CD8-positive, alpha-beta memory T cell (primary cell): ENCODE measurements at regions not wholly inside any gene's neighbourhood (a gene's known extent, or its start where the extent isn't known, plus 50 kb on each side); places are given as distances from the start of the nearest gene placed in this dataset.
A peak's percentile ranks its signal among the peaks of the same experiment; 100 is the strongest.
"Not testable (repeated sequence)": the region's sequence is repeated elsewhere in the genome, so short reads cannot be mapped to it uniquely, and the experiment has no call there.

Experiments used
- CTCF ChIA-PET: fragments of 350-600 bp; sonication (Branson Sonifier 250); formaldehyde crosslinking; loops from one replicate; lab custom pipeline; 2021; ENCODE audit warnings: antibody characterized with exemption; lab: Charles Lee
- POLR2A ChIA-PET: fragments of 350-600 bp; sonication (Branson Sonifier 250); formaldehyde crosslinking; loops from one replicate; lab custom pipeline; 2021; ENCODE audit warnings: antibody characterized with exemption; lab: Charles Lee
- DNase-seq, 5 donors: peaks; one replicate each; pipeline versions ENCODE4 v3.0.0 to v3.0.0-alpha.2; 2020 to 2022; ENCODE audit warnings: mixed read lengths in 1 of 5
- H3K27ac ChIP-seq: one replicate; pipeline ENCODE4 v1.7.0; 2013; ENCODE audit warnings: low read depth, mild to moderate bottlenecking, low read length, moderate library complexity
- H3K27me3 ChIP-seq: 2 replicates; pipeline ENCODE4 v1.7.0; 2013; ENCODE audit warnings: low read length, mild to moderate bottlenecking; ENCODE audit not compliant: insufficient read depth, poor library complexity, severe bottlenecking
- H3K36me3 ChIP-seq: 2 replicates; pipeline ENCODE4 v1.7.0; 2013; ENCODE audit warnings: mild to moderate bottlenecking, low read length, moderate library complexity; ENCODE audit not compliant: insufficient read depth
- H3K4me1 ChIP-seq: 2 replicates; pipeline ENCODE4 v1.7.0; 2013; ENCODE audit warnings: mild to moderate bottlenecking, low read length, moderate library complexity; ENCODE audit not compliant: insufficient read depth
- H3K4me3 ChIP-seq: 2 replicates; pipeline ENCODE4 v1.7.0; 2013; ENCODE audit warnings: mild to moderate bottlenecking, low read length
- H3K9me3 ChIP-seq: 2 replicates; pipeline ENCODE4 v1.7.0; 2013; ENCODE audit warnings: mild to moderate bottlenecking, low read length
- H3K27ac Mint-ChIP-seq, 8 donors: one replicate each; pipeline ENCODE4 v1.8.0; 2020 to 2021; ENCODE audit warnings: mixed read lengths in 8 of 8, mild to moderate bottlenecking in 6 of 8, inconsistent platforms in 3 of 8, moderate library complexity in 3 of 8
- H3K27me3 Mint-ChIP-seq, 2 donors: one replicate each; pipeline ENCODE4 v1.8.0; 2020 to 2021; ENCODE audit warnings: mixed read lengths in 2 of 2, mild to moderate bottlenecking in 1 of 2, moderate library complexity in 1 of 2
- H3K36me3 Mint-ChIP-seq, 3 donors: one replicate each; pipeline ENCODE4 v1.8.0; 2020 to 2021; ENCODE audit warnings: mixed read lengths in 3 of 3, inconsistent platforms in 1 of 3, mild to moderate bottlenecking in 1 of 3
- H3K4me1 Mint-ChIP-seq, 3 donors: one replicate each; pipeline ENCODE4 v1.8.0; 2020 to 2021; ENCODE audit warnings: mixed read lengths in 3 of 3, inconsistent platforms in 1 of 3, mild to moderate bottlenecking in 1 of 3
- H3K4me3 Mint-ChIP-seq, 7 donors: one replicate each; pipeline ENCODE4 v1.8.0; 2020 to 2021; ENCODE audit warnings: mixed read lengths in 7 of 7, mild to moderate bottlenecking in 6 of 7, moderate library complexity in 4 of 7, inconsistent platforms in 2 of 7
- H3K9me3 Mint-ChIP-seq, 5 donors: one replicate each; pipeline ENCODE4 v1.8.0; 2020 to 2022; ENCODE audit warnings: mixed read lengths in 5 of 5, mild to moderate bottlenecking in 3 of 5, moderate library complexity in 2 of 5, inconsistent platforms in 1 of 5

DNA sequence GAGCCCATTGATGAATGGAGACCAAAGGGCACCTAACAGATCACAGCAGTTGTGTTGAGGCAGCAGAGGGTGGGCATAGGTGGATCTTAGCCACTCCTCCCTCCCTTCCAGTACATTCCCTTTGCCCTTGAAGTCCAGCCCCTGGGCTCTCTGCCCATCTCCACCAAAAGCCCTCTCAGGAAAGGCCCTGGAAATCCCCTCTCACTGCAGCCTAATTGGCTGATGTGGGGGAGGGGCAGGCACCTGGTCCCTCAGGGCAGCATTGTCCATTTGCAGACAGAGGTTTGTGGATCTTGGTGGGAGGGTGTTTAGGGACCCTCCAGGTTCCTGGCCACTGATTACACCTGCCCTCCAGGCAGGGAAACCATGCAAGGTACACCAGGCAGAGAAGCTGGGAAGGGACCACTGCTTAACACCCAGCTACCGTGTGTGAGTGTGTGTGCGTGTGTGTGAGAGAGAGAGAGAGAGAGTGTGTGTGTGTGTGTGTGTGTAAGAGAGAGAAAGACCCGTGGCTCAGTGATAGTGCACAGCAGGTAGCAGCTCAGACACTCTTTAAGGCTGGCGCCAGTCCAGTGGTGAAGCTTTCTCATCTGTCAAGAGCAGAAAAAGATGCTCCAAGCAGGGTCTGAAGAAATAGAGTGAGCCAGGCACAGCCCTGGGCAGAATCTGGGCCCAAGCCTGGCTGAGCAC lies 71.1 kb downstream of the MATN1 start:
- Mint-ChIP-seq H3K4me1 (peaks cover 0 to 5% (median 0%) of the 10 kb centered on the region in 3 donors), H3K9me3 (peaks cover 0 to 2% (median 0%) of the 10 kb centered on the region in 5 donors), H3K4me3 (no peak overlapping the region), H3K36me3 (peaks cover 0 to 1% (median 0%) of the 10 kb centered on the region in 3 donors), H3K27ac (no peak overlapping the region), H3K27me3 (peaks cover 18 to 34% of the 10 kb centered on the region in 2 donors)
- no peaks in the 10 kb centered on the region for H3K27me3 ChIP-seq
- H3K36me3 ChIP-seq: no peaks in the 10 kb centered on the region
- ChIA-PET CTCF (no interaction called here), POLR2A (no interaction called here)
- H3K27ac ChIP-seq: no peak overlapping the region
- H3K4me1 ChIP-seq: no peaks in the 10 kb centered on the region
- H3K4me3 ChIP-seq: no peak overlapping the region
- no peaks in the 10 kb centered on the region for H3K9me3 ChIP-seq
- no peak for DNase-seq

DNA sequence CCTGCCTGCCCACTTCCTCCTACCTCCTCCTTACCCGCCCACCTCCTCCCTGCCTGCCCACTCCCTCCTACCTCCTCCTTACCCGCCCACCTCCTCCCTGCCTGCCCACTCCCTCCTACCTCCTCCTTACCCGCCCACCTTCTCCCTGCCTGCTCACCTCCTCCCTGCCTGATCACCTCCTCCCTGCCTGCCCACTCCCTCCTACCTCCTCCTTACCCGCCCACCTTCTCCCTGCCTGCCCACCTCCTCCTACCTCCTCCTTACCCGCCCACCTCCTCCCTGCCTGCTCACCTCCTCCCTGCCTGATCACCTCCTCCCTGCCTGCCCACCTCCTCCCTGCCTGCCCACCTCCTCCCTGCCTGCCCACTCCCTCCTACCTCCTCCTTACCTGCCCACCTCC lies 72.0 kb downstream of the MATN1 start:
- H3K36me3 ChIP-seq, H3K4me1 Mint-ChIP-seq, H3K27me3 ChIP-seq, H3K4me3 Mint-ChIP-seq, H3K4me3 ChIP-seq, CTCF ChIA-PET, H3K4me1 ChIP-seq, H3K9me3 Mint-ChIP-seq, H3K9me3 ChIP-seq, POLR2A ChIA-PET, H3K27ac ChIP-seq, DNase-seq, H3K36me3 Mint-ChIP-seq: not testable (repeated sequence)
- Mint-ChIP-seq H3K27me3 (peaks cover 16 to 40% of the 10 kb centered on the region in 2 donors), H3K27ac (peak overlapping the region in 1 of 8 donors; percentile 10)

DNA sequence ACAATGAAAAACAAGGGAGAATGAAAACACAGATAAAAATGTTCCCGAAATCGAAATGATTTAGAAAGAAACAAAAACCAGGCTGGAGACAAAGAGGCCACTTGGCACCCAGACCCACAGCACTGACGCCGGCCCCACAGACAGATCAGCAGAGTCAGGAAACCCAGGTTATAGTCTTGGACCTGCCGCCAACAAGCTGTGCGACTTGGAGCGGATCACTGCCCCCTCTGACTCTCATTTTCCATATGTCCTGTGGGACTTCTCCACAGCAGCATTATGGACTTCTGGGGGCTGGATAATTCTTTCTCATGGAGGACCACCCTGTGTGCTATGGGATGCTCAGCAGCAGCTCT lies 72.4 kb downstream of the MATN1 start:
- peaks cover 0 to 1% (median 0%) of the 10 kb centered on the region in 3 donors for H3K36me3 Mint-ChIP-seq
- ChIA-PET CTCF (no interaction called here), POLR2A (no interaction called here)
- peaks cover 0 to 2% (median 0%) of the 10 kb centered on the region in 5 donors for H3K9me3 Mint-ChIP-seq
- no peaks in the 10 kb centered on the region for H3K4me1 ChIP-seq
- no peaks in the 10 kb centered on the region for H3K36me3 ChIP-seq
- H3K4me3 Mint-ChIP-seq: no peak overlapping the region
- no peak for DNase-seq
- no peak overlapping the region for H3K27ac ChIP-seq
- no peaks in the 10 kb centered on the region for H3K9me3 ChIP-seq
- no peaks in the 10 kb centered on the region for H3K27me3 ChIP-seq
- H3K27me3 Mint-ChIP-seq: peaks cover 17 to 44% of the 10 kb centered on the region in 2 donors
- peaks cover 0 to 5% (median 0%) of the 10 kb centered on the region in 3 donors for H3K4me1 Mint-ChIP-seq
- H3K27ac Mint-ChIP-seq: peak overlapping the region in 1 of 8 donors; percentile 10
- no peak overlapping the region for H3K4me3 ChIP-seq

DNA sequence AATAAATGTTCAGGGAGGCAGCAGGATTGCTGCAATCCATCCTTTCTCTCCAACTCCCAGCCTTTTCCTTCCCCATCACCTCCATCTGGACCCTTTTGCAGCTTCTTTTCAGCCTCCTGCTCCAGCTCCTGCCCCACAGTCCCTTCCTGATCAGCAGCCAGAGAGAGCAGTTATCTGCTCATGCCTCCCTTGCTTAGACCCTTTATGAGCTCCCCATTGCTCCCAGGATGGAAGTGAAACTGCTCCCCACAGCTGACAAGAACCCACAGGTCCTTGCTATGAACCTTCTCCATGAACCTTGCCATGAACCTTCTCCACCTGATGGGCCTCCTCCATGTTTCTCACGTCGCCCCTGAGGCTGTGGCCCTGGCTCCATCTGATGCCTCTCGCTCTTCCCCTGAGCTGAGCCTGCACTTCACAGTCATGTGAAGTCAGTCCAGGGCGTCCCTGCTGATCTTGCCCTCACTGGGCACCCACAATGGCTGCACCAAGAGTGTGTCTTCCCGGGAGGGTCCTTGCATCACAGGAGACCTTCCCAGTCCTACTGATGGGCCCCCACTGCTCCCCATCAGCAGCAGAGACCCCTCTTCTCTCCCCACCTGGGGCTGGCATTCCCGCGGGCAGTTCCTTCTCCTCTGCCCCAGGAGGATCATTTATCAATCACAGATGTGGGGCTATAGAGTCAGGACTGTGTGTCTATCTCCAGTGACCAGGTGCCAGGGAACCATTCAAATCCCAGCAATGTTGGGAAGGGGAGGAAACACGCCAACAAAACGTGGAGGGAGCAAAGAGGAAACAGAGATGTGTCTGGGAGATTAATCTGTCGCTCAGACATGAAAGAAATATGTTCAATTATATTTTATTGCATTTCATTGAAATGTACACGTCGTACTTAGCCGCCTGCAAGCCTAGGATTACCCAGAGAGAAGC lies 73.1 kb downstream of the MATN1 start:
- peaks cover 0 to 2% (median 0%) of the 10 kb centered on the region in 5 donors for H3K9me3 Mint-ChIP-seq
- peak overlapping the region in 1 of 8 donors; percentile 27 for H3K27ac Mint-ChIP-seq
- CTCF ChIA-PET: no interaction called here

DNA sequence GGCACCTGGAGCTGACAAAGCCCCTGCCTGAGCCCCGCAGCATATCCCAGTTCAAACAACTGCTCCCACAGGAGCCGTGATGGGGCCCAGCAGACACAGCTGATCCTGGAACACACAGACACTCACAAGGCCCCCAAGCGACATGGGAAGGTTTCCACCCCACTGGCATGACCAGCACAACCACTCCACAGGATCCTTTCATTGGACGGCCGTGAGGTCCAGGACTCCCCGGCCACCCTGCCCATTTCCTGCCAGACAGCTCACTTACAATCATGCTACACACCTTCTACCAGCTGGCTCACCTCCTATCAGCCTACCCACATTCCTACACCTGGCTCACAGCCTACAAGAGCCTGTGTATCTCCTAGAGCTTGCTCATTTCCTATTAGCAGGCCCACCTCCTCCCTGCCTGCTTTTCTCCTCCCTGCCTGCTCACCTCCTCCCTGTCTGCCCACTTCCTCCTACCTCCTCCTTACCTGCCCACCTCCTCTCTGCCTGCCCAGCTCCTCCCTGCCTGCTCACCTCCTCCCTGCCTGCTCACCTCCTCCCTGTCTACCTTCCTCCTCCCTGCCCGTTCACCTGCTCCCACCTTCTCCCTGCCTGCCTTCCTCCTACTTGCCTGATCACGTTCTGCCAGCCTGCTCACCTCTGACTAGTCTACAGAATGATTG lies 73.9 kb downstream of the MATN1 start:
- Mint-ChIP-seq H3K4me1 (peaks cover 0 to 5% (median 0%) of the 10 kb centered on the region in 3 donors), H3K27me3 (peaks cover 18 to 54% of the 10 kb centered on the region in 2 donors), H3K4me3 (no peak overlapping the region), H3K27ac (no peak overlapping the region), H3K36me3 (peaks cover 0 to 1% (median 0%) of the 10 kb centered on the region in 3 donors), H3K9me3 (peaks cover 0 to 2% (median 0%) of the 10 kb centered on the region in 5 donors)
- peaks cover 3% of the 10 kb centered on the region for H3K27me3 ChIP-seq
- POLR2A ChIA-PET: no interaction called here
- H3K4me1 ChIP-seq: no peaks in the 10 kb centered on the region
- H3K9me3 ChIP-seq: no peaks in the 10 kb centered on the region
- no peak for DNase-seq
- no peak overlapping the region for H3K27ac ChIP-seq
- CTCF ChIA-PET: no interaction called here
- H3K4me3 ChIP-seq: no peak overlapping the region
- H3K36me3 ChIP-seq: no peaks in the 10 kb centered on the region

More for the DNA sequence above, 73.1 kb downstream of the MATN1 start:
- Mint-ChIP-seq H3K4me3 (no peak overlapping the region), H3K4me1 (peaks cover 0 to 5% (median 0%) of the 10 kb centered on the region in 3 donors), H3K27me3 (peaks cover 18 to 50% of the 10 kb centered on the region in 2 donors), H3K36me3 (peaks cover 0 to 1% (median 0%) of the 10 kb centered on the region in 3 donors)
- no peak overlapping the region for H3K27ac ChIP-seq
- no peaks in the 10 kb centered on the region for H3K9me3 ChIP-seq
- no peak overlapping the region for H3K4me3 ChIP-seq
- no peak for DNase-seq
- H3K36me3 ChIP-seq: no peaks in the 10 kb centered on the region
- POLR2A ChIA-PET: no interaction called here
- no peaks in the 10 kb centered on the region for H3K4me1 ChIP-seq
- peaks cover 3% of the 10 kb centered on the region for H3K27me3 ChIP-seq

DNA sequence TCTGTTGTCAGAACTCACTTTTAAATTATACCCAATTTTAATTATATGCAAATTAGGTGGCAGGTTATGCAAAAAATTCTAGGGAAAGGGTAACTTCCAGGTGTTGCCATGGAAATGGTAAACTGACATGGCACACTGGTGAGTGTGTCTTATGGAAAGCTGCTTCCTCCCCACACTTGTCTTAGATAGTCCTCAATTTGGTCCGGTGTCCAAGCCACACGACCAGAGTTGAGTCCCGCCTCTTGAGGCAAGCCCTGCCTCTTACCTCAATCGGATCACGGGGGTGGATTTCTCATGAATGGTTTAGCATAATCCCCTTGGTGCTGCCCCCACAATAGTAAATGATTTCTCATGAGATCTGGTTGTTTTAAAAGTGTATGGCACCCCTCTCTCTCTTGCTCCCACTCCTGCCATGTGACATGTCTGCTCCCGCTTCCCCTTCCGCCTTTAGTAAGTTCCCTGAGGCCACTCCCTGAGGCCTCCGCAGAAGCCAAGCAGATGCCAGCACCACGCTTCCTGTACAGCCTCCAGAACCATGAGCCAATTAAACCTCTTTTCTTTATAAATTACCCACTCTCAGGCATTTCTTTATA lies 74.9 kb downstream of the MATN1 start:
- ChIA-PET CTCF (no interaction called here), POLR2A (no interaction called here)
- H3K4me1 ChIP-seq: no peaks in the 10 kb centered on the region
- H3K27ac Mint-ChIP-seq: peak overlapping the region in 1 of 8 donors; percentile 55
- H3K27me3 Mint-ChIP-seq: peaks cover 27 to 64% of the 10 kb centered on the region in 2 donors
- peaks cover 0 to 1% (median 0%) of the 10 kb centered on the region in 3 donors for H3K36me3 Mint-ChIP-seq
- no peak for DNase-seq
- peaks cover 0 to 2% (median 0%) of the 10 kb centered on the region in 5 donors for H3K9me3 Mint-ChIP-seq
- H3K9me3 ChIP-seq: no peaks in the 10 kb centered on the region
- H3K4me1 Mint-ChIP-seq: peaks cover 0 to 5% (median 0%) of the 10 kb centered on the region in 3 donors
- no peaks in the 10 kb centered on the region for H3K36me3 ChIP-seq
- peaks cover 3% of the 10 kb centered on the region for H3K27me3 ChIP-seq
- H3K4me3 Mint-ChIP-seq: no peak overlapping the region
- no peak overlapping the region for H3K4me3 ChIP-seq
- H3K27ac ChIP-seq: no peak overlapping the region

DNA sequence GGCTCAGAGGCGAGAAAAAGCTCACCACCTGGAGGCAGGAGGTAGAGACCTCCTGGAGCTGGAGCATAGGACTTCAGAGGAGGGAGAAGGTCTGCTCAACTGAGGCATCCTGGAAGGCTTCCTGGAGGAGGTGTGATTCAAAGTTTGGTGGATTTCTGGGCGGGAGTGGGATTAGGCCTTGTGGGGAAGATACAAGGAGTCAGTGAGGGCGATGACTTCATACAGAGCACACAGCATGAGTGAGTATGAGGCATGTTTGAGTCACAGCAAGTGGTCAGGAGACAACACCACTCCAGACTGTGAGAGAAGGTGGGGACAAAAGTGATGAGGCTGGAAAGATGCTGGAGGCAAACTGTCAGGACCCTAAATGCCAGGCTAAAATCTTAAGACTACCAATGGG lies 77.6 kb downstream of the MATN1 start:
- no peaks in the 10 kb centered on the region for H3K36me3 Mint-ChIP-seq
- H3K4me1 ChIP-seq: no peaks in the 10 kb centered on the region
- ChIA-PET CTCF (no interaction called here), POLR2A (no interaction called here)
- peaks cover 0 to 1% (median 0%) of the 10 kb centered on the region in 5 donors for H3K9me3 Mint-ChIP-seq
- DNase-seq: no peak
- H3K27me3 Mint-ChIP-seq: peaks cover 31 to 71% of the 10 kb centered on the region in 2 donors
- peaks cover 3% of the 10 kb centered on the region for H3K27me3 ChIP-seq
- no peak overlapping the region for H3K27ac ChIP-seq
- no peak overlapping the region for H3K4me3 Mint-ChIP-seq
- H3K4me3 ChIP-seq: no peak overlapping the region
- H3K4me1 Mint-ChIP-seq: peaks cover 0 to 4% (median 0%) of the 10 kb centered on the region in 3 donors
- no peaks in the 10 kb centered on the region for H3K36me3 ChIP-seq
- H3K9me3 ChIP-seq: no peaks in the 10 kb centered on the region
- H3K27ac Mint-ChIP-seq: no peak overlapping the region
